Mucosa of descending colon (tissue), 3 donors: ENCODE measurements at regions not wholly inside any gene's neighbourhood (a gene's known extent, or its start where the extent isn't known, plus 50 kb on each side); places are given as distances from the start of the nearest gene placed in this dataset.

Experiments used
- ATAC-seq: fragments of 200-7000 bp; cut with Tn5 transposase; one replicate; pipeline ENCODE4 v1.9.1; 2020; ENCODE audit warnings: mild to moderate bottlenecking, moderate library complexity
- DNase-seq, 3 donors: peaks; one replicate each; pipeline ENCODE4 v3.0.0-alpha.2; 2020
- H3K36me3 ChIP-seq: fragments of 200-600 bp; one replicate; pipeline ENCODE4 v1.8.0; 2021; ENCODE audit warnings: low read depth, mild to moderate bottlenecking
- H3K4me1 ChIP-seq: fragments of 200-600 bp; one replicate; pipeline ENCODE4 v1.8.0; 2021; ENCODE audit warnings: low read depth, mild to moderate bottlenecking
- H3K4me3 ChIP-seq: fragments of 200-600 bp; one replicate; pipeline ENCODE4 v1.8.0; 2021; ENCODE audit warnings: mild to moderate bottlenecking
- H3K9me3 ChIP-seq: fragments of 200-600 bp; one replicate; pipeline ENCODE4 v1.8.0; 2021; ENCODE audit warnings: mild to moderate bottlenecking
- intact Hi-C, 2 donors: fragments of 100-400 bp; cut with DNase I in 1 of 2; cut with micrococcal nuclease in 1 of 2; formaldehyde crosslinking; loops; one replicate each; pipeline versions ENCODE4 v1.11.0 to v1.11.1; 2022; cut with DNase I, micrococcal nuclease
- TF ChIP-seq, protein P1 (sequence below): fragments of 200-600 bp; IDR thresholded peaks from one replicate; pipeline ENCODE4 v1.8.0; 2022; ENCODE audit warnings: antibody characterized with exemption, mild to moderate bottlenecking
- donor health status: DM: no; HTN: no; CAD: no; lungs with moderate emphysema.
- donor health status: DM: no; HTN: no; CAD: no.
- donor health status: DM: no; HTN: yes; CAD: no.

DNA sequence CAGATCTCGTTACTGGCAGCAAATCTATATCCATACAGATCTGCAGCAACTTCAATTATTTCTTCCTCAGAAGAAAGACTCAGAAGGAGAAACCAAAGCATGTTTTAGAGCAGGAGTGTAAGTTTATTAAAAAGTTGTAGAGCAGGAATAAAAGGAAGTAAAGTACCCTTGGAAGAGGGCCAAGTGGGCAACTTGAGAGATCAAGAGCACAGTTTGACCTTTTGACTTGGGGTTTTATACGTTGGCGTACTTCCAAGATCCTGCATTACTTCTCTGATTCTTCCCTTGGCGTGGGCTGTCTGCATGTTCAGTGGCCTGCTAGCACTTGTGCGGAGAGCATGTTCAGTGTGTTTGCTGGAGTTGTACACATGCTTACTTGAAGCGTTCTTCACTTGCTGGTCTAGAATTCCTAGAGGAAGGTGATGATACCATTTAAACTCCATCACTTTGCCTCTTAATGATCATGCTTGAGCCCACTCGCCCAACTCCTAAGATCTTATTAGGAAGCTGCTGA, 1114.7 kb upstream of the PABPC4L start:
- TF ChIP-seq, protein P1, sequence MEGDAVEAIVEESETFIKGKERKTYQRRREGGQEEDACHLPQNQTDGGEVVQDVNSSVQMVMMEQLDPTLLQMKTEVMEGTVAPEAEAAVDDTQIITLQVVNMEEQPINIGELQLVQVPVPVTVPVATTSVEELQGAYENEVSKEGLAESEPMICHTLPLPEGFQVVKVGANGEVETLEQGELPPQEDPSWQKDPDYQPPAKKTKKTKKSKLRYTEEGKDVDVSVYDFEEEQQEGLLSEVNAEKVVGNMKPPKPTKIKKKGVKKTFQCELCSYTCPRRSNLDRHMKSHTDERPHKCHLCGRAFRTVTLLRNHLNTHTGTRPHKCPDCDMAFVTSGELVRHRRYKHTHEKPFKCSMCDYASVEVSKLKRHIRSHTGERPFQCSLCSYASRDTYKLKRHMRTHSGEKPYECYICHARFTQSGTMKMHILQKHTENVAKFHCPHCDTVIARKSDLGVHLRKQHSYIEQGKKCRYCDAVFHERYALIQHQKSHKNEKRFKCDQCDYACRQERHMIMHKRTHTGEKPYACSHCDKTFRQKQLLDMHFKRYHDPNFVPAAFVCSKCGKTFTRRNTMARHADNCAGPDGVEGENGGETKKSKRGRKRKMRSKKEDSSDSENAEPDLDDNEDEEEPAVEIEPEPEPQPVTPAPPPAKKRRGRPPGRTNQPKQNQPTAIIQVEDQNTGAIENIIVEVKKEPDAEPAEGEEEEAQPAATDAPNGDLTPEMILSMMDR: no peak
- Histone ChIP-seq H3K36me3 (no peaks in the 10 kb centered on the region), H3K4me1 (no peaks in the 10 kb centered on the region), H3K9me3 (no peaks in the 10 kb centered on the region), H3K4me3 (no peak overlapping the region)
- intact Hi-C loops: no loop called here
- DNase-seq: no peak
- ATAC-seq: no peak

DNA sequence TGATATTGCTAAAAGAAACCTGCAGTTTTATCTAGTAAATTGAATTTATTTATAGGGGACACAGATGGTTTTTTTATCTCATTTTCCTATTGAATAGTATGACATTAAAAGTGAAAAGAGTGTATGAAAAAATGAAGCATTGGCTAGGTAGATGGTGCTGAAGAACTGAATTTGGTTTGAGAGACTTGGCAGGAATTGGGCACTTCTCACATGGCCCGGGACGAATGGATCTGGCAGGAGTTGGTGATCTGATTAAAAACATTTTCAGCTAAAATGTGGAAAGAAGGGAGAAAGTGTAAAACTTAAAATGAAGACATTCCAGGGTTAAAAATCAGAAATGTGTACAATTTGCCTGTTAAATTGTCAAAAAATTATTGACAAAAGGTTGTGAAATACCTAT, 1088.5 kb upstream of the PABPC4L start:
- Histone ChIP-seq H3K4me1 (no peaks in the 10 kb centered on the region), H3K4me3 (no peak overlapping the region), H3K36me3 (no peaks in the 10 kb centered on the region), H3K9me3 (no peaks in the 10 kb centered on the region)
- TF ChIP-seq, protein P1: no peak
- intact Hi-C loops: no loop called here
- DNase-seq: no peak
- no peak for ATAC-seq

DNA sequence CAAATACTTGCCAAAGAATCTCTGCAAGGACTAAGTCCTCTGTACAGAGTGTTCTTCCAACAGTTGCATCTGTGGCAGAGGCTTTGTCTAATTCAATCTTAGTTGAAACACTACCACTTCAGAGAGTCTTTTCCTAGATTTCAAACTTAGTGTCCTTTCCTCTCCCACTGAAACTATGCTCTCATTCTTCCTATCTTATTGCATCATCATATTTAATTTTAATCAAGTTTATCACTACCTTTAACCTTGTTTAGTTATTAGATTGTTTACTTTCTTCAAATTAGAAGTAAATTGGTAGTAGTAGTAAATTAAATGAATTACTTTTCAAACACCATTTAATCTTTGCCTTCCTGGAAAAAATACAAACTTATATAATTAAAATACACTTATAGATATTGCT, 1082.3 kb upstream of the PABPC4L start:
- H3K36me3 ChIP-seq: no peaks in the 10 kb centered on the region
- TF ChIP-seq, protein P1: no peak
- H3K4me1 ChIP-seq: no peaks in the 10 kb centered on the region
- H3K9me3 ChIP-seq: no peaks in the 10 kb centered on the region
- intact Hi-C loops: no loop called here
- no peak overlapping the region for H3K4me3 ChIP-seq
- ATAC-seq (no peak), DNase-seq (no peak)

DNA sequence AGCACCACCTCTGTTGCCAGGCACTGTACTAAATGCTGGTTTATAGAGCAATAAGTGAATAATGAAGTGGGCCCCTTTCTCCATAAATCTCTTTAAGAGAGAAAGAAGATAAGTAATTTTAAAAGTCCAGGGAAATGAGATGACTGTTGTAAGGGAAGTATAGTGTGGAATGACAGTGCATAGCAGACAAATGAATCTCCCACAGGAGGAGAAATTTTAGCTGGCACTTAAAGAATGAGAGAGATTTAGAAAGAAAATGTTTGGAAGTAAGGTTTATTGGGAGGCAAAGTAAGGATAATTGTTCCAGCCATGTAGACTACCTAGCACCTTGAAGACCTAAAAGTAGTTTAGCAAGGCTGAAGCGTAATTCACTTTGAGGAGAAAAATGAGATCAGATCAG, 1081.1 kb upstream of the PABPC4L start:
- intact Hi-C loops: no loop called here

DNA sequence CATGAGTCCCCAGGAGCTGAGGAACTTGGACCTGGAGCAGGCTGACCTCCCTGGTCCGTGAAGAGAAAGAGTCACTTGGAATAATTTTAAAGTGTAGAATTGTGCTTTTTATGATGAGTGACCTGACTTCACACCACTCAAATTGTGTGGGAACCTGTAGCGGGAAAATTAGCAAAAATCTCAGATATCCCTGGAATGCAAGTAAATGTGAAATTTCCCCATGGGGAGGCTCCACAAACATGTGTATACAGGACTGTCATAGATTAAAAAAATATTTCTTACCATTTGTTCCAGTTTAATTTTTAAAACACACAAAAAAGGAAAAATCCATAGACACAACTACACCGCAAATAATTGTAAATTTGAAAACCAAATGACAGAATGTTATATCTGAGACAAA, 1079.6 kb upstream of the PABPC4L start:
- Histone ChIP-seq H3K4me1 (no peaks in the 10 kb centered on the region), H3K36me3 (no peaks in the 10 kb centered on the region), H3K9me3 (no peaks in the 10 kb centered on the region), H3K4me3 (no peak overlapping the region)
- TF ChIP-seq, protein P1: no peak
- ATAC-seq (no peak), DNase-seq (no peak)
- intact Hi-C loops: no loop called here

More for the DNA sequence above, 1081.1 kb upstream of the PABPC4L start:
- TF ChIP-seq, protein P1: no peak
- H3K36me3 ChIP-seq: no peaks in the 10 kb centered on the region
- no peak for ATAC-seq
- H3K9me3 ChIP-seq: no peaks in the 10 kb centered on the region
- no peak overlapping the region for H3K4me3 ChIP-seq
- H3K4me1 ChIP-seq: no peaks in the 10 kb centered on the region
- no peak for DNase-seq

DNA sequence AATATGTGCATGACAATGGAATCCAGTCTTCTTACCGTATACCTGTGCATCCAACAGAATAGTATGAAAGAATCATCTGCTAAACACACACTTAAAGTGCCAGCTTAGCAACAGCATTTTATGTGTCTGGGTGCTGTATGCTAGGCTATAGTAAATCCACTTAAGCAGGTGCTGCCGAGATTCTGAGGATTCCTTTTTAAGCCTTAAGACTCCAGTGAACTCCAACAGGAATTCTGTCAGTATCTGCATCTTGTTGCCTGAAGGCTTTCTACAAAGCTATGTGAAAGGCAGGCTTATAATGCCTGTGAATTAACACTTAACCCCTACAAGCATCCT, 1076.4 kb upstream of the PABPC4L start:
- TF ChIP-seq, protein P1: no peak
- Histone ChIP-seq H3K36me3 (no peaks in the 10 kb centered on the region), H3K9me3 (no peaks in the 10 kb centered on the region), H3K4me1 (no peaks in the 10 kb centered on the region), H3K4me3 (no peak overlapping the region)
- no peak for DNase-seq
- intact Hi-C loops: no loop called here
- ATAC-seq: no peak
